B cell (primary cell): ENCODE measurements at regions not wholly inside any gene's neighbourhood (a gene's known extent, or its start where the extent isn't known, plus 50 kb on each side); places are given as distances from the start of the nearest gene placed in this dataset.

ENCODE experiments used
- CTCF ChIP-seq: fragments of 200-600 bp; IDR thresholded peaks from one replicate; pipeline ENCODE4 v1.8.0; 2022; ENCODE audit warnings: antibody characterized with exemption, mild to moderate bottlenecking
- EZH2 ChIP-seq: IDR thresholded peaks from 2 replicates; pipeline ENCODE4 v1.6.1; 2012; ENCODE audit warnings: borderline replicate concordance, low read depth, mild to moderate bottlenecking, moderate library complexity, low read length; ENCODE audit not compliant: insufficient read depth, poor library complexity, severe bottlenecking

- no peak for TF ChIP-seq EZH2
- TF ChIP-seq CTCF, result no peak
Measured at GRCh38 chr1:219492717-219493116, 120.2 kb downstream of the ZC3H11B start.
